ENCODE measurements at regions not wholly inside any gene's neighbourhood (a gene's known extent, or its start where the extent isn't known, plus 50 kb on each side); places are given as distances from the start of the nearest gene placed in this dataset.

DNA sequence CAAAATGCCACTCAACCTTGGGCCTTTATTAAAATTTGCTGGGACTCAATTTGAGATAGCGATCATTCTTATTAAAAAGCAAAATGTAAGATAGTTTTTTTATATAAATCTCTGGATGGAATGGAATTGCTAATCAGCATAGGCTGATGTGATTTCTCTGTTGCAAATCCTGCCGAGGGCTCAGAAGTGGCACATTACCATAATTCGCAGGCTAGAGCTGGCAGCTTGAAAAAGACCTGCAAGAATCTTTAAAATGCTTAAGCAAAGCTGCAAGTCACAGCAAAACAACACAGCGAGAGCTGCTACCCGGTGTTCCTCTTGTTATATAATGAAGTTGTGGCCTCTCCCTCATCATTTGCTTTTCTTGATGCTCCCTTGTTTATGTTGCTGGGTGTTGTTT lies 448.1 kb downstream of the GATA3 start:
- DNase-seq = no peak

DNA sequence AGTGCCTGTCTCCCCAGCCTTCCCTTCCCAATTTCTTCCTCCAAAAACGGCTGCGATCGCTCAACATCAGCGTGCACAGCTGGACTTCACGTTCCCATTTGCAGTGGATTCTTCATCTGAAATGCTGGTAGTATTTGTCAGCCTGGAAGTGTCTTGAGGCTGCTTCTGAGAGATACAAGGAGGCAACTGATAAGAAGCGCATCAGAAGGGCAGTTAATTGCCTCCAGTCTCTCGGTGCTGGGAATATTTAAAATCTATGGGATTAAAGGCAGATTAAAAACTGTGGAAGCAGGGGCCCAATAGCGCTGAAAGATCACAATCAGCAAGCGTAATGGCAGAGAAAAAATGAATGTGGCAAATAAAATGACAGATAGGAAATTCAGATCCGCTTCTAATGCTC lies 450.0 kb downstream of the GATA3 start:
- DNase-seq = no peak

DNA sequence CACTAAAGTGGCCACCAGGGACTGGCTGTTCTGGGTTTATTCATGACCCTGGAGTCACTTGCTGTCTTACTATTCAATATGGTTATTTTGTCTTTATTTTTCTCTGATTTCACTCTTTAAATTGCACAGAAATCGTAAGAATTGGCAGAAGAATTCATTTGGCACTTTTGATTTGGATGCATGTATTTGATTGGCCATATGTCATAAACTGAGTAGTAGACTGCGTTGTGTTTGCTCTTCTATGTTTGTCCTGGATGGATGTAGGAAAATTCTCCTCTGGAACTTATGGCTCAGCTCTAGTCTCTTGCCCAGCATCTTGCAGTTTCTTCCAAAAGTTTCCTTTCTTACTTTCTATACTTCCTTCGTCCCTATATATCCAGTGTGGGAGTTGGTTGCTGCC lies 452.7 kb downstream of the GATA3 start:
- no peak for DNase-seq

DNA sequence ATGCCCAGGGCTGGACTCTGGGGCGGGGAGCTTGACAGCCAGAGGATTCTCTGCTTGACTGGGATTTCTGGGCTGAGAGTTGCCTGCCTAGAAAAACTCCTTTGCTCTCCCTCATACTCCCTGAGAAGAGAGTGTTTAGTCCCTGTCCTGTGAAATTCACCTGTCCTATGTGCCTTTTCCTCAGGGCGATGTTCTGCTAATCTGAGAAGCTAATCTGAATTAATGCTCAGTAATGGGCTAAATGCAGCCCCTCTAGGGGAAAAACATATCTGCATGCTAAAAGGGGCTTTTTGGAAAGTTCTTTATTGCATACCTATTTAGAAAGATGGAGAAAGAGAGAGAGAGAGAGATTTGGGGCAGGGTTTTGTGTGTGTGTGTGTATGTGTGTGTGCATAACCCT lies 454.4 kb downstream of the GATA3 start:
- DNase-seq = no peak

DNA sequence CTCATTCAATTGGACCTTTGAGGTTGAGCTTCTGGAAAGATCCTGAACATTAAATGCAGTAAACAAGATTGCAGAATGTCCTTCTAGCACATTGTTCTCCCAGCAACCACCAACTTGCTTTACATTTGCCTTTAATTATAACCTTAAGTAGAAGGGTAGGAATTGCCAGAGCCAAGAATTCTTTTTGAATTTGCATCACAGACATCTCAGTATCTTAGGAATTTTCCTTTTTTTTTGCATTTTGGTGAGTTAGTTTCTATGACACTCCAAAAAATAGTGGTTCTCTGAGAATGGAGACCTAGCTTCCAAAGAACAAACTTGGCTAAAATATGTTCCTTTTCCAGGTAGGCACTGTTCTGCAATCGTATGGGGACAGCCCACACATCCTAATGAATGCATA lies 456.0 kb downstream of the GATA3 start:
- DNase-seq = no peak

DNA sequence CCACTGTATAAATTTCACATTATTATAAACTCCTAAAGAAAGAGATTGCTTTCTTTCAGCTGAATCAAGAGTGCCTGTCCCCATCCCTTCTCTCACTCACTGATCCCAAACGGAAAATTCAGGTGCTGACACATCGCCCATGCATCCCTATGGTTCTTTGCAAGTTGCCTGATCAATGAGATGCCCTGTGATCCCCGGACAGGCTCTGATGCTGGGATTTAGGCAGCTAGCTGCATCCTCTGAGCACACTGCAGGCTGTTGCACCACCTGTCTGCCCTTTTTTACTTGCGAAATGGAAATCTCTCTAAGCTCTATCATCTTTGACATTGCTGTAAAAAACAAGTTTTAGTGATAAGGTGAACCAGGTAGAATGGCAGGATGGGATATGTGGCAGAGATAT lies 456.5 kb downstream of the GATA3 start:
- DNase-seq = no peak

DNA sequence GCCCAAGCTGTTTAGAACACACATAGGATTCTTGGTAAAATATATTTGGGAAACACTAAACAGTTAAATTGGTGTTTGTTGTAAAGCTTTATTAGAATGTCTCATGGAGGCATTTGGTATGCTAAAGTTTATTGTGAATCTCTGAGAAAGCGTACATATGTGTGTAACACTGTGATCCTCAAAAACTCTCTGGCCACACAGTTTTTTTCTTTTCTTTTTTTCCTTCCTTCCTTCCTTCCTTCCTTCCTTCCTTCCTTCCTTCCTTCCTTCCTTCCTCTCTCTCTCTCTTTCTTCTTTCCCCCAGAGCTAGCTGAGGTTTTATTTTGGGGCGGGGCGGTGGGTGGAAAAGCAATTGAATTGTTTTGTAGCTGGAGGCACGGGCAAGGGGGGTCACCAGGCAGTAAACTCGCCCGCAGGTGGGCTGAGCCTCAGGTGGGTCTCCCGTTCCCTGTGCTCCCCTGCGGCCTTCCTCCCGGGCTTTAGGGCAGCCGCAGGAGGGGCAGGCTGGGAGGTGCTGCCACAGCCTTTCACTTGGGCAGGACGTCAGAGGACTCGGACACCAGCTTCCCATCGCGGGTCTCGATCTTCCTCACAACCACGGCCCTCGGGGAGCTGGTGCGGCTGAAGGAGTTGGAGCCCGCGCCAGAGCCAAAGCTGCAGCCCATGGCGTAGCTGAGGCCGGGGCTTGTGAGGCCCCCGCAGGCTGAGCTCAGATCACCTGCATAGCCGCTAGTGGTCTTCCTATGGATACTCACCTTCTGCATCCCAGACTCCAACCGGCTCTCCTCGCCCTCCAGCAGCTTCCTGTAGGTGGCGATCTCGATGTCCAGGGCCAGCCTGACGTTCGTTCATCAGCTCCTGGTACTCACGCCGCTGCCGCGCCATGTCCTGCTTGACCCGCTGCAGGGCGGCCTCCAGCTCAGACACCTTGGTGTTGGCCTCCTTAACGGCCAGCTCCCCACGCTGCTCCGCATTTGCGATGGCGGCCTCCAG lies 459.0 kb downstream of the GATA3 start:
- no peak for DNase-seq

DNA sequence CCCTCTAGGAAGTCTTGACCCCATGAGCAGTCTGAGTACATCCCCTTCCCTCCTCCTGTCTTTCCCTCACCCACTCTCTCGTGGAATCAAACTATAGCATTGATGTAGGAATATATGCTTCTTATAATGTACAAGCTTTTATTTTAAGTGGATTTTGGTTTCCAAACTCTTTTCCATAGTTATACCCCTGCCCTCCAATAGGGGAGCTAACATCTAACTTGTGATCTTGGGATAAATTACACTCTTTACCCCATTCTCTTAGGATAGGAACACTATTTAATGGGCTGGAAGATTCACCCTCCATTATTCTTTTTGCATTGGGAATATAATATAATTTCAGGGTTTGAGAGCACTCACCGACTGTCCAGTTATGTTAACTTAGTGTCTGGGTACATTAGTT lies 465.9 kb downstream of the GATA3 start:
- DNase-seq = no peak

DNA sequence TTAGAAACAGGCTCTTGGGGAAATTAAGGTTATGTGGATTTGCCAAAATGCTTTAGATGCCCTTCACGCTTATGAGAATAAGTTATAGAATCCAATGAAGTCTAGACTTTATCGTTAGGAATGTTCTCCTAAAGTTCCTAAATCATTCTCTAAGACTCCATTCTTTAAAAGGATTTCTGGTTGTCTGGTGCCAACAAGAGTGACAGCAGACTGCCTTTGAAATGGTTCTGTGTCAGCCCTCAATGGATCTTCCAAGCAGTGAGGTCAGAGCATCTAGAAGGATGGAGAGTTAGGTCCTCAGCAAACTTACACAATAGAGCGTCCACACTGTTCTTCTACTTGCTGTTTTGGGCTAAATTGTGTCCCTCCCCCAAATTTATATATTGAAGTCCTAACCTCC lies 473.3 kb downstream of the GATA3 start:
- no peak for DNase-seq

DNA sequence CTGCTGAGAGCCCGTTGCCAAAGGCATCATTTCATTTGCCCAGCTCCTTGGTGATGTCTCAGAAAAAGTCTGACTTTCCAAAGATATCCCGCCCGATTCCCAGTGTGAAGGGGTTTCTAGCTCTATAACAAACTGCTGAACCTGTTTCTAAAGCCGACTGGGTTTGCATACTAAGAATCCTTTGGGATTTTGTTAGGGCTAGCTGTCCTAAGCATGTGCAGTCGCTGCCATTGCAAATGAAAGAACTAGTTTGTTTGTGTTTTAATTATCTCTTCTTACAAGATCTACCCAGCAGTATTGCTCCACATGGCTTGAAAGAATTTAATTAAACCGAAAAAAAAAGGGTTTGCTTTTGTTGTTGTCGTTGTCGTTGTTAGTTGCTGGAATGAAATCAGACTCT lies 476.6 kb downstream of the GATA3 start:
- no peak for DNase-seq

DNA sequence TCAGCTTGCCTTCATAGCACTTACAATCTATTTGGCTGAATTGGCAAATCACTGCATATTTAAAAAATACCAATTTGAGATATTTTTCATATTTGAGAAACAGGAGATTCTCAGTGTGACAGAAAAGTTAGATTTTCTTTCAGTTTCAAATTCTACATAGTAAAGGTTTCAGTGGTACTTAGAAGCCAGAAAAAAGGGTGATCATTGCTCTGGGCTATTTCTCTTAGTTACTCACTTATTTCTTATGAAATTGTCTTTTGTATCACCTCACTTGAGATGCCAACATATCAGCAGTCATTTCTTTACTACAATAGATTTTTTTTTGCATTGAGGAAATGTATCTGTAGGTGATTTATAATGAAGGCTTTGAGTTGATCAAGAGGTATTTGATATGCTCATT lies 478.2 kb downstream of the GATA3 start:
- DNase-seq = no peak

DNA sequence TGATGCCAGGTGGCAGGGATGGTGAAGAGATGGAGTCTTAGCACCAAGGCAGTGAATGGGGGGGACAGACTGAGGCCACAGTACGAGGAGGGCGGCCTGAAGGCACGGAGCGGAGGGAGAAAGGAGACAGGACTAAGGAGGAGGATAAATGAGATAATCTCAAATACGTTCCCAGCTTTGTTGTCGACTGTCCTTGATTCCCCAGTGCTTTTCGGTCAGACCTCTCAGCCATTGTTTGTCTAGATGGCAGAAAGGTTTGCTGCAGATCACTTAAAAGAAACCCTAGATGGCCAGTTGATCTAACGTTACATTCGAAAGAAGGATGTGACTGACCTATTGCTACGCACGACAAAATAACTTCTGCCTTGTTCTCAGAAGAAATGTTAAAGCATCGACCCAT lies 479.0 kb downstream of the GATA3 start:
- DNase-seq = no peak

DNA sequence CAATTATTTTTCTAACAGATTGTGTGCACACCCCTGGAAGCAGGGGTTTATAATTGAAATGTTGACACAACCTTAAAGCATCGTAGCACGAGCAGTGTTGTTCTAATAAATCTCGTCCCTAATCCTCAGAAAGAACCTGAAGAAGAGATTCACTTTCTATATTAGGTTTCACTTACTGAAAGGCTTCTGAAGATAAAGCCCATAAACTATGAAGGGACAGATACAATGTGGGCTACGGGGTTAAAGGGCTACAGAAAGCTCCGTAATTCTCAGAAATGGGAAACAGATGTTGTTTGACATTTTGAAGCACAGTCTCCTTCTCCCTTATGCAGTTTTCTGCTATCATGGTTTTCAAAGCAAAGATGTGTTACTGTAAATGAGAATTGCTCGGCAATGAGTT lies 479.6 kb downstream of the GATA3 start:
- DNase-seq = no peak

DNA sequence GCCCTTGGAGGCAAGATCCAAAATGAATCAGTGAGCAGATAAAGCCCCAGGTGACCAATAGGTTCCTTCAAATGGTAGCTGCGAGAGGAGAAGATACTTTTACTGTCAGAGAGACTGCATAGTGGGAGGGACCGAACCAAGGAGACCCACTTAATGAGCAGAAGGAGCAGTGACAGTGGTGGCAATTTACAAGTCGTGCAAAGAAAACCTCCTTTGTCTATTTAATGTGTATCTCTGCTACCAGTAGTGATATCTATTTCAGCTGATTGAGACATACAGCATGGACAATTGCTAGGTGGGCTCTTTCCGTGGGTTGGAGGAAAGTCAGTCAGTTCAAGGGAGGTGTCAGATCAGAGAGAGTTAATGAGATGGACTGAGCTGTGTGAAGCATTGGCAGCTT lies 480.4 kb downstream of the GATA3 start:
- no peak for DNase-seq

DNA sequence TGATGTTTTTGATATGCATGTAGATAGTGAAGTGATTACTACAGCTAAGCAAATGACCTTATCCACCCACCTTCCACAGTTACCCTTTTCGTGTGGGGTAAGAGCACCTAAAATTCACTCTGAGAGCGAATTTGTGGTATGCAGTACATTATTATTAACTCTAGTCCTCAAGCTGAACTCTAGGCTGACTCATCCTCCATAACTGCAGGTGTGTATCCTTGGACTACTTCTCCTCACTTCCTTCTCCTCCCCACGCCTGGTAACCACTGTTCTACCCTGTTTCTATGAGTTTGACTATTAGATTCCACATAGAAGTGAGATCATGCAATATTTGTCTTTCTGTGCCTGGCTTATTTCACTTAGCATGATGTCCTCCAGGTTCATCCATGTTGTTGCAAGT lies 484.6 kb downstream of the GATA3 start:
- DNase-seq = no peak

DNA sequence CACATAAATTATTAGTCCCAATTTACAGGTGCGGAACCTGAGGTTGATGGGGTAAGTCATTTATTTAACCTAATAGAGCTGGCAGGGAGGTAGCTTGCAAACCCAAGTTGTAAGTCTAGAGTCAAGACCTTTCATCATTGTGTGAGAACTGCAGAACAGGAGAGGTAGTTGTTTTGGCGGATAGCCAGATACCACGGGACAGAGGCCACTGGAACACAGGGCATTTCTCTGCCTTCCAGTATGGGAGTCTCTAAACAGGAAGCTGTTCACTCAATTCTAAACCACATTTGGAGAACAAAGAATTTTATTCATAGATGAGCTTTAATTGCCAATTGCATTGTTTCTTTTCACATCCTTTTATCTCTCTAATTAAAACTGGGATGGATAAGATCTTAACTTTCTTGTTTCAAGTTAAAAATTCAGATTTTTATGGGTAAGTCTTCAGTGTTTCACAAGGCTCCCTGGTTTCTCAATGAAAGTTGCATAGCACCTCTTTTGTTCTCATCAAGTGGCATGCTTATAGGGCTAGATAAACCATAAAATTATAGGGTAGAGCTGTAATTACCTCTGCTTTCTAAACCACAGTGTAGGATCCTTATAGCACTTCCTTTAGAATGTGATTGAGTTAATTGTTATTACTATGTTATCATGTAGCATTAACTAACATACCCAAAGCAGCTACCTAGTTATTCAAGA lies 489.0 kb downstream of the GATA3 start:
- DNase-seq = no peak

DNA sequence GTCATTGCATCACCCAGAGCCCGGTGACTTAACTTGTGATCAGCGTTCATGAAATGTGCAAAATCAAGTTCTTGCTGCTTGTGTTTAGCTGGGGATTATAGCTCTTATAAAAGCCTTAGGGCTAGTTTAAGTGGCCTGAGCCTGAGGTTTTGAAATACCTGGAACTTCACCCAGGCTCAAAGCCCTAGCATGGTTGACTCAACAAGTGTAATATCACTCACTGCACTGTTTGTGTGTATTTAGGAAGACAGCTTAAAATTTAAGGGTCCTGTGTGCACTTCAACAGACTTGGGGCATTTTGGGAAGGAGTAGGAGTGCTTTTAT lies 489.5 kb downstream of the GATA3 start:
- no peak for DNase-seq

DNA sequence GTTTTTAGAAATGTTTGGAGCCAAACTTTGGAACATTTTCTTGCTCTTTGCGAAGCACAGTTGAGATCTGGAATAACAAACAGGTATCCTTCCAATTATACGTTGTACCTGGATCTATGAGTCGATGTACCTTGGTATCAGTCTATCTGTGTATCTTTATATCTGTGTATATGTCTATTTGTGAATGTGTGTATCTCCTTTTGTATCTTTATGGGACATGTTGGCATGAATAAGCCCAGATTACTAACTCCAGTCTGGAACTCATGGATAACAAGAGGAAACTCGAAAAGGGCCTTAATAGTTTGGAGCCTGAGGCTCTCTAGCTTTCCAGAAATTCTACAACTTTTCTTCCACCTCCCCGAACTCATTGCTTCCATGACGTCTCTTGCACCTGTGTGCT lies 490.0 kb downstream of the GATA3 start:
- DNase-seq = no peak

DNA sequence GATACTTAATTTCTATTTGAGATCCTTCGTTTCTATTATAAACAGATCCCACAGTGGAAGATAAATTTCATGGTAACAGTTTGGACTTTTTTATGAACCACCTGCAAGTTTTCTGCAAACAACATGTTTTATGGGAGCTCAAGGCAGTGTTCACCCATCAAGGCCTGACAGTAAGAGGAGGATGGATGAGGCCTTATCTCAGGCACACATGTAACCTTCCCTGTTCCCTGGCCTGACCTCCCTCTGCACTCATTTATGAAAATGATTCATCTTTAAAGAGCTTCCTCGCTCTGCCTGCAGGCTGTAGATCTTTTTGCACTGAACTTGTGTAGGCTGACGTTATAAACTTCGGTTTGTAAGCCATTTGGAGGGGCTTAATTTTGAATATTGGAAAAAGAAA lies 500.1 kb downstream of the GATA3 start:
- DNase-seq = no peak

DNA sequence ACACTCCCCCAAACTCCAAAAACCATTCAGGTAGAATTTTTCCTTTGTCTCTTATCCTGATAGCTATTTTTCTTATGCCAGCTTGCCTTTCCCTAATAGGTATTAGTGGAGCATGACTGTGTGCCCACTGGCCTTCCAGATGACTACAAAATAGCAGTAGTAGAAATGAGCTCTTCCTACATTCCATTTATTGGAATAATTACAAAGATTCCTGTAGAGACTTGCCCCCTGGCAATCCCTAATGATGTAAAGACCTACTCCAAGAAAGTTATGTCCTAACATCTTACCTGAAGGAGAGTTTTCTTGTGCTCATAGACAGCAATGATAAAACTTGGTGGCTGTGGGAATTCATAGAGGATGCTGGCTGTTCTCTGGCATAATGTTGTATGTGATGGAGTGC lies 501.8 kb downstream of the GATA3 start:
- no peak for DNase-seq

DNA sequence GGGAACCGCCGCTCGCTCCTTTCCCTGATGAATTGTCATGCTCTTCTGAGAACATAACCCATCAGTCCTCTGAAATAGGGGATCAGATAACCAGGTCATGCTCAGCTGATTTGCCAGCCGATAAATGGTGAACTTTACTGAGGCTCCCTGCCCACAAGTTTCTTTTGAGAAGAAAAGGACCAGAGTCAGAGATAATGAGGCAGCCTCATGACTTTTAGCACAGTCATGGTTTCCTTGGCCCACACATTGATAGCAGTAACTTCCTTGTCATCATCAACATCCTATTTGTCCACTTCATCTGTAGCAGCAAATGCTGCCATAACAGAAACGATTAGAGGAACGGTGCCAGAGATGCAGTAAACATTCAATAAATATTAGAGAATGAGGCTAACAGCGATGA lies 509.0 kb downstream of the GATA3 start:
- no peak for DNase-seq

DNA sequence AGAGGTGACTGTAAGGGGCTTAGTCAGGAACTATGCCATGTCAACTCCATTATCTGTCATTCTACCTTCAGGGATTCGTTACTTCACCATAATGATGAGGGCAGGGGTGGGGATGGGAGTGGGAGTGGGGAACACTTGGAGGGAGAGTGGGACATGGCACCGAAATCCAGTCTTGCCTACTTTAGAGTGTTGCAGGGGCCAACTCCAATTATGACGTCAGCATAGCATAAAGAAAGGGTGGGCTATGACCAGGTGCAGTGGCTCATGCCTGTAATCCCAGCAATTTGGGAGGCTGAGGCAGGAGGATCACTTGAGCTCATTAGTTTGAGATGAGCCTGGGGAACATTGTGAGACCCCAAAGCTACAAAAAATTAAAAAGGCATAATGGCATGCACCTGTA lies 512.2 kb downstream of the GATA3 start:
- no peak for DNase-seq

DNA sequence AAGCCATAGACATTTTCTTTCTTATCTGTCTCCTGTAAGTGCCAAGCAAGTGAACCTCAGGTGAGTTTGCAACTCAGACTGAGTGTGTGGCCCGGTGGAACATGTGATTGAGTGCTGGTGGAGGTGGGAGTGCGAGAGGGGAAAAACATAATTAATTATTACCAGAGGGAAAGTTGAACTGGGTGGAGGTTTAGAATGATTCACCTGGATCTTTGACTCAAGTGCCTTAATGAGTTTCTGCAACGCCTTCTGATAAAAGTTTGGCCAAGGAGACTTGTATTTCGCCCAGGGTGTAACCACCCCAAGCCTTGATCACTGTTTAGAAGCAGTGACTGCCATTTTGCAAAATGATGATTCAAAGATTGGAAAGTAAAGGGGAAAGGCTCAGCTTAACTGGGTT lies 513.9 kb downstream of the GATA3 start:
- no peak for DNase-seq

DNA sequence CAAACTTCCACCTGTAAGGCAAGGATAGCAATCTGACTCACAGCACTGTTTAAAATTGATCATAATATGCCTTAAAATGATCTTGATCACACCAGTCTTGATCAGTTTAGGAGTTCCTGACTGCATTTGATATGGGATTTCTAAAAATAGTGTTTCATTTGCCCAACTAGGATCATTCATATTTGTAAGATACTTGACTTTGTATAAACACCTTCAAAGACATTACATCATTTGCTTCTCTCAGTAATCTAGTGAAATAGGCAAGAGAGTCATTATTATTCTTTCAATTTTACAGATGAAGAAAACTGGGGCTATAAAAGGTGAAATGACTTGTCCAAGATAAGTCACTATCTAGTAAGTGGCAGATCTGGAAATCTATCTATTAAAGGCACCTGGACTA lies 521.1 kb downstream of the GATA3 start:
- no peak for DNase-seq

DNA sequence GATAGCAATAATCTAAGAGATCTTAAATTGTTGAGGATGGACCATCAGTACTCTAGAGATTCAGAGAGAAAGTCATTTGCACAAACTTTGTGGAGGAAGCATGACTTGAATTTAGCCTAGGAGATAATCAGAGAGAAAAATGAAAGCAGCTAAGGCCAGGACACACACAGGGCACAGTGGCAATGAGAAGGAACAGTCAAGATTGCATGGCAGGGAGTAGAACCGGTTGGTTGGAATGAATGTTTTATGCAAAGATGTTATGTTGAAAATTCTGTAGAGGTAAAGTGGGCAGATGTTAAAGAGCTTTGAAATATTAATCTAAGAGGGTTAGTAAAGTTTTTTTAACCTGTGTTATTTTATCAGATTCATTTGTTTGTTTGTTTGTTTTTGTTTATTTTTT lies 521.8 kb downstream of the GATA3 start:
- no peak for DNase-seq

Data from SW 1271 (cell line).